GM21526 (cell line): ENCODE measurements at regions not wholly inside any gene's neighbourhood (a gene's known extent, or its start where the extent isn't known, plus 50 kb on each side); places are given as distances from the start of the nearest gene placed in this dataset.
"Not testable (repeated sequence)": the region's sequence is repeated elsewhere in the genome, so short reads cannot be mapped to it uniquely, and the experiment has no call there.

Experiments
- ATAC-seq: cut with Tn5 transposase; IDR thresholded peaks from one replicate; pipeline ENCODE4 v1.9.1; 2021; ENCODE audit warnings: moderate library complexity; ENCODE audit not compliant: unreplicated experiment, low FRiP score

- ATAC-seq, result not testable (repeated sequence)
Observed at GRCh38 chr6:166846446-166847142, 109.8 kb downstream of the RNASET2 start.

GRCh38 chr6:166842607-166843006 lies 113.7 kb downstream of the RNASET2 start:
- no peak for ATAC-seq

DNA sequence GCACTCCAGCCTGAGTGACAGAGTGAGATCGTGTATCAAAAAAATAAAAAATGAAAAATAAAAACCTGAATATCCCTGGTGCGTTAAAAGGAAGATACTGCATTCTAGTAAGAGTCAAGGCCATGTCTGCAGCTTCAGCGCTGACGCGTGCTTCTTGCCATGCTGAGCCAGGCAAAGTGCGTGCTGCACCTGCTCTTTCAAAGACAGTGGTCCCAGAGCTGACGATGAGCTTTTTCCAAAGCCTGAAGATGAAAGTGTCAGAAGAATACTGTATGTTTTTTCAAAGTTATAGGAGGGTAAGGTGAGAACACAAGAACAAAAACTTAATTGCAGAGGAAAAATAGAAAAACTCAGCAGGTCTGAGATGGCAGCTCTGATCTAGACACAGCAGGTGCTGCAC lies 115.1 kb downstream of the RNASET2 start:
- ATAC-seq, result no peak

GRCh38 chr6:166839569-166839968 lies 116.8 kb downstream of the RNASET2 start:
- no peak for ATAC-seq

- ATAC-seq, result no peak
Observed at GRCh38 chr6:166838987-166839386, 117.4 kb downstream of the RNASET2 start.

DNA sequence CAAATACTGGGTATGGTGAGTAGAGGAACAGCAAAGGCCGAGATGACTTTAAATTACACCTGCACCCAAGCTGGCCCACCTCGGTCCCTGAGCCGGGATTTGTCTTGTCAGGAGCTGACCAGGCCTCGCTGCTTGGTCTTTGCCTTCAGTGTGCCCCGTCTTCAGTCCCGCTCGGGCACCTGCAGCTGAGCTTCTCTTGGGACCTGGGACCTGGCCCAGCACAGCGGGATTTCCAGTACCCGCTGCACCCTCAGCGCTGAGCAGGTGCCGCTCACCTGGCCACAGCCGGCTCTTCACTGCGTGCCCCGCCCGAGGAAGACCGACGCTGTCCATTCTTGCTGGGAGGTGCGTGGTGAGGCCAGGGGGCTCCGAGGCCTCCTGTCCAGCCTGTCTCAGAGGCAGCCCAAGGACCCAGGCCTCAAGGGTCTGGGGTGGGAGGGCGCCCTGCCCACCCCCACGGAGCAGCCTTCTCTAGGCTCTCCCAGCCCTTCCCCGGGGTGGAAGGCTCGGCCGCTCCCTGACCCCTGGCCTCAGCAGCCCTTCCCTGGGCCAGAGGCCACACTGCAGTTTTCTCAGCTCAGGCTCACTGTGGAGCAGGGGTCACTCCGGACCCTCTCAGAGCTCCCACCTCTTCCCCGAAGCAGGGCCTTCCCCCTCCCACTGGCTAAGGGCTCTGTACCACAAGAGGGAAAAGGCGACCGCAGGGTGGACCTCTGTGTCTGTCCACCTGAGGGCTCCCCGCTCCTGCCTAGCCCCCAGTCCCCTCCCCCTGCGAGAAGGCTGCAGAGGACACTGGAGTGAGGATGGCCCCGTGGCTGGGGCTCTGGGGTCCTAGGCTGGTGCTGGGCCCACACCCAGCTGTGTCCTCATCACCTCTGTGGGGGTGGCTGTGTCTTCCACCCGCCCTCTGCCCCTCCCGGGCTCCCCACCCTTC lies 119.3 kb downstream of the RNASET2 start:
- no peak for ATAC-seq

- ATAC-seq, result no peak
Observed at GRCh38 chr6:166834049-166834448, 122.3 kb downstream of the RNASET2 start.

DNA sequence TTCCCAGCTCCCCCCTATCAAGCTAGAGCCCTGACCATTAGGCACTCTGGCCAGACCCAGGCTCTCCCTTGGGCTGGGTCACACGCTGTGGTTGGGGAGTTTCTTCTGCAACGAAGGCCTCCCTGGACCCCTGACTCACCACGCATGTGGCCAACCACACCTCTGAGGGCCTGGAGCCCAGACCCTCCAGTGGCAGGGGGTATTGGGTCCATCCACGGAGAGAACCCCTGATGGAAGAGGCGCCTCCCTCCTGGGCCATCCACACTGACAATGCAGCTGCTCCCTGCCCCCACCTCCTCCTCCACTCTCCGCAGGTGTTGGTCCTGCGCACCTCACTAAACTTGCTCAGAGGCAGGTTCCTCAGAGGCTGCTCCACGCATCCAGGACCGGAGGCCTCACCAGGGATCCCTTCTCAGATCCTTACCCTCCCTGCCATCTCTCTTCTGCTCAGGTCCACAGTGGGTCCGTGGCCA lies 125.4 kb downstream of the RNASET2 start:
- peak; percentile 24 for ATAC-seq

DNA sequence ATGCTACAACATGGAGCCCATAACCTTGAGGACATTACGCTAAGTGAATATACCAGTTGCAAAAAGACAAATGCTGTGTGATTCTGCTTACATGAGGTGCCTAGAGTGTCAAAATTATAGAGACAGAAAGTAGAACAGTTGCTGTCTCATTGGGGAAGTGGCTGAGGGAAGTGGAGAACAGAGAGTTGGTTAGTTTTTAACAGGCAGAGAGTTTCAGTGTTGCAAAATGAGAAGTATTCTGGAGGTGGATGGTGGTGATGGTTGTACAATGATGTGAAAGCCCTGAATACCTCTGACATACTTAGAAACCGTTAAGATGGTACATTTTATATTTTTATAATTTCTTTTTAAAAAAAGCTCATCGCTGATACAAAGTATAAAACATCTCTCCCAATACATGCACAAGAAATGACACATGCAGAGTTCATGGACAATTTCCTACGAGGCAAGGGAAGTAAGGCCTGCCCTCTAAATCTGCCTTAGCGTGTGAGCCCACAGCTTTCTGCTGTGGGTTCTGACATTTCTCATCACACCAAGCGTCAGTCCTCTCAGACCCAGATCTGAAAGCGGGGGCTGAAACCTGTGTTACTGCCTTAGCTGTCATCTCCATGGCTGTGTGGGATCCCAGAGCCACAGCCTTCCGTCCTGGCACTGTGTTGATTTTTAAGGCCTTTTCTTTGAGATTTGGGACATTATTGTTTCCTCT lies 126.0 kb downstream of the RNASET2 start:
- ATAC-seq, result peak; percentile 92

GRCh38 chr6:166826264-166826663 lies 130.1 kb downstream of the RNASET2 start:
- ATAC-seq, result no peak

DNA sequence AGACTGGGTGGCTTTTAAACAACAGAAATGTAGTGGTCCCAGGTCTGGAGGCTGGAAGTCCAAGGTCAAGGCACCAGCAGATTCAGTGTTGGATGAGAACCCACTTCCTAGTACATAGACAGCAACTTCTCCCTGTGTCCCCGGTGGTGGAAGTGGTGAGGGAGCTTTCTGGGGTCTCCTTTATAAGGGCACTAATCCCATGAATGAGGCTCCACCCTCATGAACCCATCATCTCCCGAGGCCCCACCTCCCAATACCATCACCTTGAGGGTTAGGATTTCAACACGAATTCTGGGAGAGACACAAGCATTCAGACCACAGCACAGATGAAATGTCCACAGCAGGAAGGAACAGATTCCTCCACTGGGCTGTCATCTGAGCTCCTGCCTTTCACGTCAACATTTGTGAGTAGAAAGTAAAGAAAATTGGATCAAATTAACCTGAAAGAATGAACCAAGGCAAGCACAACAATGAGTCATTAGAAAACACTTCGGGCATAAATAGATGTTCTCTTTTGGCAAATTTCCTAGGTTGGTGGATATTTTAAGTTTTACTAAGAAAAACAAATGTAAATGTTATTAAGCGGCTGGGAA lies 130.7 kb downstream of the RNASET2 start:
- no peak for ATAC-seq

DNA sequence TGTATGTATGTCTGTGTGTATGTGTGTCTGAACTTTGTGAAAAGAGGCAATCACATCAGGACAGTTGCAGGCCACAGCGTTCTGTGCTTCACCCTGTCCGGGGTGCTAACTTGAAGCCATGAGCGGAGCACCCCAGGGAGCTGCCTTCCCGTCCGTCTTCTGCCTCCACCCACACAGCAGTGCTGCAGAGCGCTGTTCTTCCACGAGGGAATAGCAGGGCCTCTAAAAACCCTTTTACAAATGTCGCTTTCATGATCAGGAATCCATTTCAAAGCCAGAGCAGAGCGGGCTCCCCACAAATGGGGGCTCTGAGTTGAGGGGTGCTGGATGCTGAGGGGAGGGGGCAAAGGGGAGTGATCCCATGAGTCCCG lies 131.5 kb downstream of the RNASET2 start:
- no peak for ATAC-seq

GRCh38 chr6:166824146-166824879 lies 132.0 kb downstream of the RNASET2 start:
- ATAC-seq, result no peak

DNA sequence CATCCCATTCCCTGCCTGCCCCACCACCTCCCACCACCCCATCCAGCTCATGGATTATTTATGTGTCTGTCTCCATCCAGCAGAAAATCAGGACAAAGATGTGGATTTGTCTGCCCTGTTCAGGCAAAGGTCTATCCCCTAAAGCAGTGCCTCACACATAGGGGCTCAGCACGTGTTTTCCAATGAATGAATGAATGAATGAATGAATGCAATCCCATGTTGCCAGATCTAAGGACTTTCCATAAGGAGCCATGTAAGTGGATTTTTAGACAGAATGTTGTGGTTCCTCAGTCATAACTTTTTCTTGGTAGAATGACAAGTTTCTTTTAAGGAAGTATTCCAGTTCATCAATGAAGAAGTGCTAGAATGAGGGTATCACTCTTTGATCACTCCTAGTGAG lies 133.7 kb downstream of the RNASET2 start:
- ATAC-seq, result no peak

GRCh38 chr6:166820483-166820882 lies 135.9 kb downstream of the RNASET2 start:
- no peak for ATAC-seq

GRCh38 chr6:166820070-166820469 lies 136.3 kb downstream of the RNASET2 start:
- ATAC-seq, result no peak

GRCh38 chr6:166815629-166816028 lies 140.7 kb downstream of the RNASET2 start:
- no peak for ATAC-seq

DNA sequence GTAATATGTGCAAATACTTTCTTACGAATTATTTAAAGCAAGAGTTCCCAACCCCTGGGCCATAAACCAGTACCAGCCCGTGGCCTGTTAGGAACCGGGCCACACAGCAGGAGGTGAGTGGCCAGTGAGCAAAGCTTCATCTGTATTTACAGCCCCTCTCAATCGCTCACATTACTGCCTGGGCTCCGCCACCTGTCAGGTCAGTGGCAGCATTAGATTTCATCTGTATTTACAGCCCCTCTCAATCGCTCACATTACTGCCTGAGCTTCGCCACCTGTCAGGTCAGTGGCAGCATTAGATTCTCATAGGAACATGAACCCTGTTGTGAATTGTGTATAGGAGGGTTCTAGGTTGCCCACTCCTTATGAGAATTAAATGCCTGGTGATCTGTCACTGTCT lies 142.0 kb downstream of the RNASET2 start:
- ATAC-seq, result no peak

DNA sequence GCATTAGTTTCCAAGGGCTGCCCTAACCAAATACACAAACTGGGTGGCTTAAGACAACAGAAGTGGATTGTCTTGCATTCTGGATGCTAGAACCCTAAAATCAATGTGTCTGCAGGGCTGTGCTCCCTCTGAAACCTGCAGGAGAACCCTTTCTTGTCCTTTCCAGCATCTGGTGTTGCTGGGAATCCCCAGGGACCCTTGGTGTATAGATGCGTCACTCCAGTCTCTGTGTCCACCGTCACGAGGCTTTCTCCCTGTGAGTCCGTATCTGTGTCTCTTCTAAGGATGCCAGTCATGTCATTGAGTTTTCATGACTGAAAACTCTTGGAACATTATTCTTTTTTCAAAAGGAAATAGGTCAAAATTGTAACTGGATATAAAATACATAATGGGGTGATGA lies 142.9 kb downstream of the RNASET2 start:
- no peak for ATAC-seq

GRCh38 chr6:166810864-166811263 lies 145.5 kb downstream of the RNASET2 start:
- no peak for ATAC-seq
